ENCODE measurements at regions not wholly inside any gene's neighbourhood (a gene's known extent, or its start where the extent isn't known, plus 50 kb on each side); places are given as distances from the start of the nearest gene placed in this dataset.

- DNase-seq, result no peak
- H3K27me3 ChIP-seq (ENCODE audit: control insufficient read depth in 1 of 2, insufficient read depth in 2 of 2, low read length in 1 of 2), result no peaks in the 10 kb centered on the region
- intact Hi-C loops (cut with DNase I), result no loop called here
- H3K4me3 ChIP-seq (ENCODE audit: low read length in 2 of 2), result no peak overlapping the region
- WGBS, 2 donors, result 42 to 48% methylated on average over 5 of the region's 5 CpGs
- H3K27ac ChIP-seq (ENCODE audit: low read depth in 1 of 2, low read length in 2 of 2), result no peak overlapping the region
- no peaks in the 10 kb centered on the region for H3K4me1 ChIP-seq (ENCODE audit: control insufficient read depth in 1 of 2, insufficient read depth in 2 of 2, low read length in 2 of 2)
- H3K36me3 ChIP-seq (ENCODE audit: control insufficient read depth in 1 of 2, insufficient read depth in 2 of 2, low read length in 1 of 2), result no peaks in the 10 kb centered on the region
- no peaks in the 10 kb centered on the region for H3K9me3 ChIP-seq (ENCODE audit: control insufficient read depth, low read length)
- ATAC-seq (ENCODE audit: low FRiP score), result no peak
Observed at GRCh38 chr18:78865056-78865598, 114.5 kb upstream of the SALL3 start.

GRCh38 chr18:78865771-78866310, 113.8 kb upstream of the SALL3 start:
- DNase-seq (no peak), ATAC-seq (ENCODE audit: low FRiP score) (no peak)
- no peaks in the 10 kb centered on the region for H3K4me1 ChIP-seq (ENCODE audit: control insufficient read depth in 1 of 2, insufficient read depth in 2 of 2, low read length in 2 of 2)
- 94 to 97% methylated on average over 14 of the region's 14 CpGs for WGBS, 2 donors
- intact Hi-C loops (cut with DNase I), result no loop called here
- H3K27me3 ChIP-seq (ENCODE audit: control insufficient read depth in 1 of 2, insufficient read depth in 2 of 2, low read length in 1 of 2), result no peaks in the 10 kb centered on the region
- H3K27ac ChIP-seq (ENCODE audit: low read depth in 1 of 2, low read length in 2 of 2), result no peak overlapping the region
- H3K36me3 ChIP-seq (ENCODE audit: control insufficient read depth in 1 of 2, insufficient read depth in 2 of 2, low read length in 1 of 2), result no peaks in the 10 kb centered on the region
- H3K9me3 ChIP-seq (ENCODE audit: control insufficient read depth, low read length), result no peaks in the 10 kb centered on the region
- H3K4me3 ChIP-seq (ENCODE audit: low read length in 2 of 2), result no peak overlapping the region

GRCh38 chr18:78867131-78867530, 112.5 kb upstream of the SALL3 start:
- Histone ChIP-seq H3K36me3 (ENCODE audit: control insufficient read depth in 1 of 2, insufficient read depth in 2 of 2, low read length in 1 of 2) (no peaks in the 10 kb centered on the region), H3K27ac (ENCODE audit: low read depth in 1 of 2, low read length in 2 of 2) (no peak overlapping the region), H3K27me3 (ENCODE audit: control insufficient read depth in 1 of 2, insufficient read depth in 2 of 2, low read length in 1 of 2) (no peaks in the 10 kb centered on the region), H3K4me1 (ENCODE audit: control insufficient read depth in 1 of 2, insufficient read depth in 2 of 2, low read length in 2 of 2) (no peaks in the 10 kb centered on the region), H3K4me3 (ENCODE audit: low read length in 2 of 2) (no peak overlapping the region), H3K9me3 (ENCODE audit: control insufficient read depth, low read length) (no peaks in the 10 kb centered on the region)
- intact Hi-C loops (cut with DNase I), result no loop called here
- ATAC-seq (ENCODE audit: low FRiP score), result no peak
- no peak for DNase-seq
- 94 to 95% methylated on average over 19 of the region's 19 CpGs for WGBS, 2 donors

GRCh38 chr18:78868330-78869316, 111.0 kb upstream of the SALL3 start:
- intact Hi-C loops (cut with DNase I), result no loop called here
- Histone ChIP-seq H3K27ac (ENCODE audit: low read depth in 1 of 2, low read length in 2 of 2) (no peak overlapping the region), H3K4me1 (ENCODE audit: control insufficient read depth in 1 of 2, insufficient read depth in 2 of 2, low read length in 2 of 2) (no peaks in the 10 kb centered on the region), H3K9me3 (ENCODE audit: control insufficient read depth, low read length) (no peaks in the 10 kb centered on the region), H3K27me3 (ENCODE audit: control insufficient read depth in 1 of 2, insufficient read depth in 2 of 2, low read length in 1 of 2) (no peaks in the 10 kb centered on the region), H3K36me3 (ENCODE audit: control insufficient read depth in 1 of 2, insufficient read depth in 2 of 2, low read length in 1 of 2) (no peaks in the 10 kb centered on the region), H3K4me3 (ENCODE audit: low read length in 2 of 2) (no peak overlapping the region)
- 14 to 16% methylated on average over 17 of the region's 17 CpGs for WGBS, 2 donors
- ATAC-seq (ENCODE audit: low FRiP score), result no peak
- DNase-seq, result no peak

GRCh38 chr18:78871618-78872017, 108.0 kb upstream of the SALL3 start:
- no peak overlapping the region for H3K27ac ChIP-seq (ENCODE audit: low read depth in 1 of 2, low read length in 2 of 2)
- ATAC-seq (ENCODE audit: low FRiP score) (no peak), DNase-seq (no peak)
- WGBS, 2 donors, result 19 to 20% methylated on average over 3 of the region's 3 CpGs
- no peaks in the 10 kb centered on the region for H3K4me1 ChIP-seq (ENCODE audit: control insufficient read depth in 1 of 2, insufficient read depth in 2 of 2, low read length in 2 of 2)
- no peaks in the 10 kb centered on the region for H3K27me3 ChIP-seq (ENCODE audit: control insufficient read depth in 1 of 2, insufficient read depth in 2 of 2, low read length in 1 of 2)
- no peak overlapping the region for H3K4me3 ChIP-seq (ENCODE audit: low read length in 2 of 2)
- no peaks in the 10 kb centered on the region for H3K36me3 ChIP-seq (ENCODE audit: control insufficient read depth in 1 of 2, insufficient read depth in 2 of 2, low read length in 1 of 2)
- no peaks in the 10 kb centered on the region for H3K9me3 ChIP-seq (ENCODE audit: control insufficient read depth, low read length)
- intact Hi-C loops (cut with DNase I), result loop anchor here in 1 of 2 donors (10.0 kb wide), 1 partner anchor 373 kb away; no protein-coding TSS in a partner anchor

GRCh38 chr18:78873926-78874500, 105.6 kb upstream of the SALL3 start:
- no peak overlapping the region for H3K4me3 ChIP-seq (ENCODE audit: low read length in 2 of 2)
- intact Hi-C loops (cut with DNase I), result loop anchor here in 1 of 2 donors (10.0 kb wide), 1 partner anchor 371 kb away; no protein-coding TSS in a partner anchor

GRCh38 chr18:78875016-78875777, 104.4 kb upstream of the SALL3 start:
- Histone ChIP-seq H3K4me1 (ENCODE audit: control insufficient read depth in 1 of 2, insufficient read depth in 2 of 2, low read length in 2 of 2) (no peaks in the 10 kb centered on the region), H3K36me3 (ENCODE audit: control insufficient read depth in 1 of 2, insufficient read depth in 2 of 2, low read length in 1 of 2) (no peaks in the 10 kb centered on the region), H3K27ac (ENCODE audit: low read depth in 1 of 2, low read length in 2 of 2) (no peak overlapping the region), H3K9me3 (ENCODE audit: control insufficient read depth, low read length) (no peaks in the 10 kb centered on the region), H3K4me3 (ENCODE audit: low read length in 2 of 2) (no peak overlapping the region), H3K27me3 (ENCODE audit: control insufficient read depth in 1 of 2, insufficient read depth in 2 of 2, low read length in 1 of 2) (no peaks in the 10 kb centered on the region)
- 78 to 79% methylated on average over 11 of the region's 11 CpGs for WGBS, 2 donors
- intact Hi-C loops (cut with DNase I), result loop anchor here in 1 of 2 donors (10.0 kb wide), 1 partner anchor 370 kb away; no protein-coding TSS in a partner anchor
- ATAC-seq (ENCODE audit: low FRiP score) (no peak), DNase-seq (no peak)

More at GRCh38 chr18:78873926-78874500, 105.6 kb upstream of the SALL3 start:
- no peaks in the 10 kb centered on the region for H3K36me3 ChIP-seq (ENCODE audit: control insufficient read depth in 1 of 2, insufficient read depth in 2 of 2, low read length in 1 of 2)
- H3K27me3 ChIP-seq (ENCODE audit: control insufficient read depth in 1 of 2, insufficient read depth in 2 of 2, low read length in 1 of 2), result no peaks in the 10 kb centered on the region
- 72 to 73% methylated on average over 6 of the region's 6 CpGs for WGBS, 2 donors
- ATAC-seq (ENCODE audit: low FRiP score) (no peak), DNase-seq (no peak)
- no peaks in the 10 kb centered on the region for H3K4me1 ChIP-seq (ENCODE audit: control insufficient read depth in 1 of 2, insufficient read depth in 2 of 2, low read length in 2 of 2)
- H3K9me3 ChIP-seq (ENCODE audit: control insufficient read depth, low read length), result no peaks in the 10 kb centered on the region
- no peak overlapping the region for H3K27ac ChIP-seq (ENCODE audit: low read depth in 1 of 2, low read length in 2 of 2)

Measured in aorta (tissue), 5 donors.